ENCODE measurements at regions not wholly inside any gene's neighbourhood (a gene's known extent, or its start where the extent isn't known, plus 50 kb on each side); places are given as distances from the start of the nearest gene placed in this dataset.

DNA sequence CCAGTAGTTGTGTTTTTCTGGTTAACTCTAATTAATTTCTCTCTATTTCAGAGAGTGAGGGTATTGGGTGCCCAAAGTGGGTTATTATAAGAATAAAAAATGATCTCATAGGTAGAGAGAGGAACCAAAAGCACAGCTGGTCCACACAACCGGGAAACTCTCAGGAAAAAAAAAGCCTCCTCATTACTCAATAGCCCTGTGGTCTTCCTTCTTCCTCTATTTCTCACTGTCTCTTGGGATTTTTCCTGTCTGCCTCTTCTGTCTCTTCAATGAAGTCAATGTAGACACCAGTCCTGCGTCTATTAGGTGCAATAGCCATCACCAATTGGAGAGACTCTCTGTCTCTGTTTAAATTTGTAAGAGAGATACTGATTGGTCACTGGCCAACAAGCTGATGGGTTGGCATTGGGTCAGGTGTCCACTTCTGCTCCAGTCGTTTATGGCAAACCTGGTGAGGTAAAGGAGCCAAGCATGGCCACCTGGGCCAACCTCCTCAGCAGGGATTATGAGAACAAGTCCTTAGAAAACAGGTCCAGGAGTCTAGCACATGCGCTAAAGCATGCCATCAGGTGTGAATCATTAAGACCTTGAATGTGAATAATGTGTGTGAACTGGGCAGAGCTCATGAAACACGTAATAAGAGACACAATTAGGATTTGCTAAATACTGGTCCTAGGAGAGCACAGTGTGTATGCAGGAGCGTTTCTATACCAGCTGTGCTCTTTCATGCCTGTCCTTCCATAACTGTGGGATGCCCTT lies 443.0 kb upstream of the RUNX1 start:
- Mint-ChIP-seq H3K27me3 (no peaks in the 10 kb centered on the region), H3K4me3 (no peak overlapping the region), H3K27ac (no peak overlapping the region), H3K9me3 (no peaks in the 10 kb centered on the region), H3K4me1 (ENCODE audit: low read depth) (no peaks in the 10 kb centered on the region), H3K36me3 (ENCODE audit: low read depth) (no peaks in the 10 kb centered on the region)

DNA sequence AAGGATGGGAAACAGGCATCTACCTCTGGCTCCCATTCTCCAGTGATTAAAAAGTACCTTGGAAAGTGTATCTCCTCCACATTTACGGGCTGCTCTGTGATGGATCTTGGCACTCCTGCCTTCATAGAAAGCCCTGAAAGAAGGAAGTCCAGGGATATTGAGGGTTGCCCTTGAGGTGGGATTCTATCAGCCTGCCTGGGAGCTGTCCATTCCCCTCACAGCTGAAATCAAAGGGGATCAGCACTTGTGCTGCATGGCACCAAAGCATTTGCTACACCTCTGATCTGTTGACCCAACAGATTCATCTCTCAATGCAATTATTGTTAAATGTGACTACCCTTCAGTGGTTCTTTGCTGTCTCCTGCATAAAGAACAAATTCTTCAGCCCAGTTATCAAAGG lies 442.0 kb upstream of the RUNX1 start:
- no peaks in the 10 kb centered on the region for H3K36me3 Mint-ChIP-seq (ENCODE audit: low read depth)
- no peak overlapping the region for H3K27ac Mint-ChIP-seq
- H3K27me3 Mint-ChIP-seq, result no peaks in the 10 kb centered on the region
- no peaks in the 10 kb centered on the region for H3K9me3 Mint-ChIP-seq
- no peak overlapping the region for H3K4me3 Mint-ChIP-seq
- no peaks in the 10 kb centered on the region for H3K4me1 Mint-ChIP-seq (ENCODE audit: low read depth)

DNA sequence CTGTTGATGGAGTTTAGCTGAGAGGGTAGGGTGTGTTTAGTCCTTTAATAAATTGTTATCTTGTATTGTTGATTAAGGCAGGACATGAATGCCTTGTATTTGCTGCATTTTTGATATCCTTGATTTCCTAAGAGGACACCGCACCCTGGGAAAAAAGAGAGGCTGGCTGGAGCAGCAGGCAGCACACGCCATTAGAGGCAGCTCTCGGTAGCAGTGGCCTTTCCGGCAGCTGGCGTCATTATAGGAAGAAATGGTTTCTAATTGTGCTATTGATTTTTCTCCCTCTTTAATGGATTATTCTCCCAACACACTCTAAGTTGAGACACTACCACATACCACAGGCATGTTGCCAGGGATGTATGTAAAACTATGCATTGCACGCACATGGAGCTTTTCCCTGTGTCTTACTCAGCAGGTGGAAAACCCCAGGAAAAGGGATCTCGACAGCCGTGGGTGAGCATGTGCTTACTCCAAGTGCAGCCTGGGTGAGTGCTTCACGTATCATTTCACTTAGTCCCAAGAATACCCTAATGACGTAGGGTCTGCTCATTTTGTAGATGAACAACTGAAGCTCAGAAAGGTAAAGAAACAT lies 440.4 kb upstream of the RUNX1 start:
- Mint-ChIP-seq H3K27me3 (peaks cover 5% of the 10 kb centered on the region), H3K27ac (no peak overlapping the region), H3K4me3 (no peak overlapping the region), H3K36me3 (ENCODE audit: low read depth) (no peaks in the 10 kb centered on the region), H3K9me3 (no peaks in the 10 kb centered on the region), H3K4me1 (ENCODE audit: low read depth) (no peaks in the 10 kb centered on the region)

DNA sequence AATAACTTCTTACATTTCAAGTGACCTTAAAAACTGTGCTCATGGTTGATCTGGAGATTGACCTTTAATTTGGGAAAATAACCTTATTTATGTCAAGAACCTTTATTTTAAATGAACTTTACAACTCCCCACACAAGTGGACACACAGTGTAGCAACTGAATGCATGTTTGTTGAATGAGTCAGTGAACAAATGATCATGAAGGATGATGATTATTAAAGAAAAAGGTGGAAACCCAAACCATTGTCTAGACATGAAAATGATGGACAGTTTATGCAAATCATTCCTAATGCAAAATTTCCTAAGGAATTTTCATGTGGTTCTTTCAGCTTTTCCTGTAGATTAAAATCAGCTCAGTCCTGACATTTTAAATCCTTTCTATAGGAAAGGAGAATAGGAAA lies 439.8 kb upstream of the RUNX1 start:
- peaks cover 5% of the 10 kb centered on the region for H3K27me3 Mint-ChIP-seq
- H3K27ac Mint-ChIP-seq, result no peak overlapping the region
- H3K4me3 Mint-ChIP-seq, result no peak overlapping the region

DNA sequence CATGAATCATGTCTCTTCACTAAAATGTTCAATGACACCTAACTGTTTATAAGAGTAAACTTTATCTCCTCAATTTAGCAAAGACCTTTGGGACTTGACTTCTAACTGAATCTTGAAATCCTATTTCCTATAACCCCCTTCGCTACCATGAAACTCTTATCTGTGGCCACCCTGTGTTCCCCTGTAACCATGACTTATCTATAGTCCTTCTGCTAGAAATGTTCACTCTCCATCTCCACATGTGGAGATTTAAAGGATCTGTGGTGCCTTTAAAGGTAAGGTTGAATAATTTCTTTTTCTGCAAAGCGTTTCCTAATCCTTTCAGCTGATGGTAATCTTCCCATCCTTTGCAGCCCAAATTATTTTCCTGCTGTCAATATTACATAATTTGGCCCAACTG lies 436.3 kb upstream of the RUNX1 start:
- H3K27me3 Mint-ChIP-seq, result peaks cover 5% of the 10 kb centered on the region
- no peaks in the 10 kb centered on the region for H3K4me1 Mint-ChIP-seq (ENCODE audit: low read depth)
- H3K36me3 Mint-ChIP-seq (ENCODE audit: low read depth), result no peaks in the 10 kb centered on the region
- H3K9me3 Mint-ChIP-seq, result no peaks in the 10 kb centered on the region
- H3K4me3 Mint-ChIP-seq, result no peak overlapping the region
- no peak overlapping the region for H3K27ac Mint-ChIP-seq

More for the DNA sequence above, 439.8 kb upstream of the RUNX1 start:
- no peaks in the 10 kb centered on the region for H3K4me1 Mint-ChIP-seq (ENCODE audit: low read depth)
- no peaks in the 10 kb centered on the region for H3K9me3 Mint-ChIP-seq
- H3K36me3 Mint-ChIP-seq (ENCODE audit: low read depth), result no peaks in the 10 kb centered on the region

DNA sequence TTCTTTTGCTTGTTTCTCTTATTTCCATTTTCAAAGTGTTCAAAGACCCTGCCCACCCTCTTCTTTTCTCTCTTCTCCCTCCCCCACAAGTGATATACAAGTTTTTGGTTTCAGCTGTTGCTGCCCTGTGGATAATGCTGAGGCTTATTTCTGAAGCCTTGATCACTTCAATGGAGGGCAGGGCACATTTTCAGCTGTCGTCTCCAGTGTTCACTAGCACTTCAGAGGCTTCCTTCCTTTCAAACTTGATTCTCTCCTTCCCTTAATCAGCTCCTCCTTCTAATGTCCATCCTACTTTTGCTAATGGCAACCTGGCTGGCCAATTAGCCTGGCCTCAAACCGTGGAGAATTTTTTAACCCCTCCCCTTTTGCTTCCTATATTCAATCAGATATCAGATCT lies 435.7 kb upstream of the RUNX1 start:
- no peaks in the 10 kb centered on the region for H3K4me1 Mint-ChIP-seq (ENCODE audit: low read depth)

DNA sequence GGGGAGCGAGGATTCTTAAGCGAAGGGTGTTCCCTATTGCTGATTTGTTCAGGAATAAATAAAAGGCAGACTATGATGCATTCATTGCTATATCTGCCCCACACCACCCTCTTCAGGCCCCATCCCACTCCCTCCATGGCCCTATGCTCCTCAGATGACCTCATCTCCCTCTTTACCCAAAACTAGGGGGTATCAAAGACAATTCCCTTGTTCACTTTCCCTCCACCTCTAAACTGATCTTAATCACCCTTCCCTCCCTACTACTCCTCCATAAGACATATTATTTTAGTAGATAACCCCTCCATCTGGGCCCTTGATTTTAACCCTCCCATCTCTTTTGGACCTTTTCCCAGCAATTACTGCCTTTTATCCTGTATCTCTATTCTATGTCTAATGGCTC lies 434.9 kb upstream of the RUNX1 start:
- Mint-ChIP-seq H3K9me3 (peaks cover 11% of the 10 kb centered on the region), H3K36me3 (ENCODE audit: low read depth) (no peaks in the 10 kb centered on the region), H3K4me1 (ENCODE audit: low read depth) (no peaks in the 10 kb centered on the region), H3K4me3 (no peak overlapping the region), H3K27ac (no peak overlapping the region), H3K27me3 (peaks cover 5% of the 10 kb centered on the region)

More for the DNA sequence above, 435.7 kb upstream of the RUNX1 start:
- Mint-ChIP-seq H3K27ac (no peak overlapping the region), H3K36me3 (ENCODE audit: low read depth) (no peaks in the 10 kb centered on the region), H3K4me3 (no peak overlapping the region), H3K27me3 (peaks cover 5% of the 10 kb centered on the region), H3K9me3 (peaks cover 3% of the 10 kb centered on the region)

DNA sequence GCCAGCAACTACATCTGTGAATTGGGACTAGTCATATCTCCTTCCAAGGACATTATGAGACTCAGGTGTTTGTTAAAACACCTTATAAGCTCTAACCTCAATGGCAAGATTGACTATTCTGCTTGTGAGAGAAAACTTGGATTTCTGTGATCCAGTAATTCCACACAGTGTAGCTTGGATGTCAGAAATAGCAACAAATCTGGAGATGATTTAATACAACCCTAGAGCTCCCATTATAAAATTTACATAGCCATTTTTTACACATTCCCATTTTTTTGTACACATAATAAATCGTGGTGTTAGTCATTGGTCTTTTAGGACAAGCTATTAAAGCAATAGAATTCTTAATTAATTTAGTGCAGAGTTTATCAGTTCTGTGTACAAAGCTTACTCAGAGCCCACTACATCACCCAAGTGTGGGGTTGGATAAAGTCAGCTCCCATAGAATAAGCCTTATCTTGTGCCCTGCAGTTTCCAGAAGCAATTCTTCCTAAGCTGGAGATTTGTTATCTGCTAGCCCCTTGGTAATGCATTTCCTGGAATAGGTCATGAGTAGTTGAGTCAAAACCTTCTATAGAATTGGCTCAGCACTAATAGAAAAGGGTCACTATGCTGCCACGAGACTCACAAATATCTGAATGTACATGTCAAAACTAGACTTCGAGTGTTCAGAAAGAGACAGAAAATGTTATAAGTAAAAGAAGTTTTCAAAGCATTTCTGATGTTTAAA lies 434.0 kb upstream of the RUNX1 start:
- peaks cover 11% of the 10 kb centered on the region for H3K9me3 Mint-ChIP-seq
- no peaks in the 10 kb centered on the region for H3K36me3 Mint-ChIP-seq (ENCODE audit: low read depth)
- H3K4me3 Mint-ChIP-seq, result no peak overlapping the region

DNA sequence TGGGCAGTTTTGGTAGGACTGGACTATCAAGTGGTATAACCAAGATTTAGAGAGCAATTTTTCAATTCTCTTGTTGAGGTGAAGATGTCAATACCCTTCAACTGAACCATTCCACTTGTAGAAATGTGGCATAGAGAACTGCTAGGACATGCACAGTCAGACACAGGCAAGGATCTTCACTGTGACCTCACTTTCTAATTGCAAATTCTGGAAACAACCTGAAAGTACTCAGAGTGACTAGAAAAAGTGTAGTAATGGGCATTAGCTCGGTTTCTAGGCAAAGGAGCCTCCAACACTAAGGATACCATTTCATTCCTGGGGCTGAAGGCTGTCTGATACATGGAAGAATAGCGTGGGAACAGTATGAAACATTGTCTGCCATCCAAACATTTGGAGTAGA lies 433.0 kb upstream of the RUNX1 start:
- peaks cover 11% of the 10 kb centered on the region for H3K9me3 Mint-ChIP-seq
- no peak overlapping the region for H3K27ac Mint-ChIP-seq
- no peak overlapping the region for H3K4me3 Mint-ChIP-seq
- peaks cover 7% of the 10 kb centered on the region for H3K27me3 Mint-ChIP-seq
- H3K36me3 Mint-ChIP-seq (ENCODE audit: low read depth), result no peaks in the 10 kb centered on the region
- H3K4me1 Mint-ChIP-seq (ENCODE audit: low read depth), result peaks cover 12% of the 10 kb centered on the region

More for the DNA sequence above, 434.0 kb upstream of the RUNX1 start:
- peaks cover 7% of the 10 kb centered on the region for H3K27me3 Mint-ChIP-seq
- H3K4me1 Mint-ChIP-seq (ENCODE audit: low read depth), result peaks cover 3% of the 10 kb centered on the region
- H3K27ac Mint-ChIP-seq, result no peak overlapping the region

DNA sequence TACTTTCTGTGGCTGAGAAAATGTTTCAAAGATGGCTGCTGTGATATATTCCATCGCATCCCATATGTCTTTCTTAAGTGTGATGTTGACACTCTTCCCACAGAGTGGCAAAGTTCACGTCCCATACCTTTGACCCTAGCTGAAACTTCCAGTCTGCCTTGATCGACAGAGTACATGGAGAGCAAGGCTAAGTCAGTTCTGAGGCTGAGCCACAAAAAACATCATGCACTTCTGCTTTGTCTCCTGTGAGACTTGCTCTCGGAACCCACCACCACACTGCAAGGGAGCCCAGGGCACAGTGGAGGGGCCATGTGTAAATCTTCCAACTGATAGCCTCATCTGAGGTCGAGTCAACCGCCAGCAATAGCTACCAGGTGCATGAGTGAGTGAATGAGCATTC lies 431.9 kb upstream of the RUNX1 start:
- no peaks in the 10 kb centered on the region for H3K36me3 Mint-ChIP-seq (ENCODE audit: low read depth)
- H3K27me3 Mint-ChIP-seq, result peaks cover 7% of the 10 kb centered on the region
- H3K27ac Mint-ChIP-seq, result no peak overlapping the region
- no peak overlapping the region for H3K4me3 Mint-ChIP-seq
- H3K9me3 Mint-ChIP-seq, result peaks cover 11% of the 10 kb centered on the region
- H3K4me1 Mint-ChIP-seq (ENCODE audit: low read depth), result peaks cover 19% of the 10 kb centered on the region

DNA sequence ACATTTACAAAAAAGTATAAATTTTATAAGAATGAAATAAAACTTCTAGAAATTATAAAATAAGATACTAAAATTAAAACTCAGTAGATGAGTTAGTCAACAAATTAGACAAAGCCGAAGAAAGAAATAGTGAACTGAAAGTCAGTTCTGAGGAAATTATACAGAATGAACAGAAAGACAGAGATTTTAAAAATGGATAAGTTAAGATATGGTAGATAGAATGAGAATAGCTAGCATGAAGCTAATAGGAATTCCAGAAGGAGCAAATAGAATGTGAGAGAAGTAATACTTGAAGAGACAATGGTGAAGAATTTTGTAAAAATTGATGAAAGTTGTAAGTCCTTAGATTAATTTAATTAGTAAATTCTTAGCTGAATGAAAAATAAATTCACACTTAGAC lies 430.4 kb upstream of the RUNX1 start:
- Mint-ChIP-seq H3K4me3 (no peak overlapping the region), H3K27ac (no peak overlapping the region), H3K27me3 (peaks cover 3% of the 10 kb centered on the region), H3K36me3 (ENCODE audit: low read depth) (no peaks in the 10 kb centered on the region), H3K9me3 (peaks cover 11% of the 10 kb centered on the region), H3K4me1 (ENCODE audit: low read depth) (peaks cover 34% of the 10 kb centered on the region)

DNA sequence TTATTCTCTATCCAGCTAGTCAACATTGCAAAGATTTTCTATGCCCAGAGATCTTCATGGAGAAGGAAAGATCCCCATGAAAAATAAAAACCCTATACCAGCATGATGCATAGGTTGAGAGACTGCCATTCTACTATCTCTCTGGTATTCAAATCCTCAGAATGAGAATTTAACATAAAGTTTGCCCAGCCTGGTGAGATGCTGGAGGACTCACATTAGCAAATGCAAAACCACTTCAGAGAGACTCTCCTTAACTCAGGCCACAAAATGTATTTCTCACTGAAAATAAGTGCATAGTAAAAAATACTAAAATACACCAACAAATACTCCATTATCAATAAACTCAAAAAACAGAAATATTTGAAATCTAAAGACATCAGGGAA lies 430.0 kb upstream of the RUNX1 start:
- Mint-ChIP-seq H3K36me3 (ENCODE audit: low read depth) (no peaks in the 10 kb centered on the region), H3K4me1 (ENCODE audit: low read depth) (peaks cover 37% of the 10 kb centered on the region), H3K27me3 (peaks cover 3% of the 10 kb centered on the region), H3K27ac (no peak overlapping the region), H3K9me3 (peaks cover 11% of the 10 kb centered on the region), H3K4me3 (no peak overlapping the region)

DNA sequence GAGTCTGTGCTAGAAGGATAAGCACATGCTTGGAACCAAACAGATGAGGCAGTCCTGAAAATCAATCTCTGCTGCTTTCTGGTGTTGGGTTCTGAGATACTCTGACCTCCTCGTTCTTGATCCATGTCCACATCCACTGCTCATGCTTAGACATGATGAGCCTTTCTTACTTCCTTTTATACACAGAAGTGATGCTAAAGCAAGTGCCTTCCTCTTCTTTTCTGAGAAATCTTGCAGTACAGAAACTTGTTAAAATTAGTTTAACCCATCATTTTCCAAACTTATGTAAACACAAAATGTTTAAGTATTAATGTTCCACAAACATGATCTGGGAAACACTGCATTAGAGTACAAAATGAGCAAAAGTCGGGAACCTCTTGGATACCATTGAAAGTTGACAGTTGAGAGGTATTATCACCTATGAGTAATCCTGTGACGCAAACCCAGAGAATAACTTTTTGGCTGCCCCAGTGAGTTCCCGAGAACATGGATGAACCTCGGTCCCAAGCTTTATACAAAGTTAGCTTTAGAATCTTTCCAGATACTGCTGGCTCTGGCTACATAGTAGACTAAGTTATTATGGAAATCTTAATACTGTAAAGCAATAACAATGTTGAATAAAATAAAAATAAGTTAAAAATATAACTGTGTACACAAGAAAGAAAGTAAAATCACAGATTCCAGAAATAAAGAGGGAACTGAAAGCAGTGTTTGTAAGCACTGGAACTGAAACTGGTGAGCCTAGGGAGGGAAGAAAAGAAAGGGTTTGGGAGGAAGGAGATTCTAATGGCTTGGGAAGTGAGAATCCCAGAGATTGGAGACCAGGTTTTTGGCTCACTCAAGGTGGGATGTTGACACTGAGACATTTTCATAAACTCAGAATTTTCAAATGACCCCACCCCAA lies 429.3 kb upstream of the RUNX1 start:
- no peak overlapping the region for H3K4me3 Mint-ChIP-seq
- H3K36me3 Mint-ChIP-seq (ENCODE audit: low read depth), result no peaks in the 10 kb centered on the region
- H3K27me3 Mint-ChIP-seq, result peaks cover 3% of the 10 kb centered on the region
- no peak overlapping the region for H3K27ac Mint-ChIP-seq
- peaks cover 11% of the 10 kb centered on the region for H3K9me3 Mint-ChIP-seq
- peaks cover 37% of the 10 kb centered on the region for H3K4me1 Mint-ChIP-seq (ENCODE audit: low read depth)

DNA sequence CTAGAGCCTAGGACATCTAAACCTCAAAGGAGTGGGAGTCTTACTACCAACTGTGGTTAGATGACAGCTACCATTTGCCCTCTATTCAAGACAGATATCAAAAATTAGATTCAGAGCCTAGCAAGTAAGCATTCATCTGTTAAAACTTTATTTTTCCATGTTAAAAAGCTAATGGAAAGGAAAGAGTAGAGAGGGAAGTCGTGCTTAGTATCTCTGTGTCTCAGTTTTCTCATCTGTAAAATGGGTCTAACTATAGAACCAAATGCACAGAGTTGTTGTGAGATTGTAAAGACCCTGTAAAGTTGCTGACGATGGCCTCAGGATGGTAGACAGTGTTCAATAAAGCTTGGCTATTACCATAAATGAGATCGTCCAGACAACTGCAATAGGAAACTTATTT lies 428.5 kb upstream of the RUNX1 start:
- Mint-ChIP-seq H3K27ac (no peak overlapping the region), H3K36me3 (ENCODE audit: low read depth) (no peaks in the 10 kb centered on the region), H3K4me1 (ENCODE audit: low read depth) (peaks cover 37% of the 10 kb centered on the region), H3K4me3 (no peak overlapping the region), H3K27me3 (peaks cover 3% of the 10 kb centered on the region), H3K9me3 (peaks cover 11% of the 10 kb centered on the region)
